ENCODE measurements at regions not wholly inside any gene's neighbourhood (a gene's known extent, or its start where the extent isn't known, plus 50 kb on each side); places are given as distances from the start of the nearest gene placed in this dataset.
A peak's percentile ranks its signal among the peaks of the same experiment; 100 is the strongest.

DNA sequence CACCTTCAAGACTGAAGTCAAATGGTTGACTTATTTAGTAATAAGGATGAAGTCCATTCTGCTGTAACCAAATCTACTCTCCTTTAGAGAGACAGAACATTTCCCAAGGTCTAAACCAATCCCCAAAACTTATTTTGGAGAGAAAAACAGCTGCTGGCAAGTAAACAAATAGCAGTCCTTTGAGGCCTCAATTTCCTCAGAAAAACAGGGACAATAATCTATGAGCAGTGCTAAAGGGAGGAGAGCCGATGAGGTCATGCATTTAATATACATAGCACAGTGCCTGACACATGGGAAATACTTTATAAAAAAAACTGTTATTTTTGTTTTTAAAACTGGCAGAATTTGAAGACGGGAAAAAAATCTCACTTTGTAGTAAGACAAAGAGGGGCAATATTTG, 526.0 kb downstream of the EPM2A start:
- no peak for ATAC-seq
- H3K4me1 ChIP-seq (ENCODE audit: insufficient read depth, low read length) = no peaks in the 10 kb centered on the region
- H3K9me3 ChIP-seq (ENCODE audit: low read length) = no peaks in the 10 kb centered on the region
- FAIRE-seq = no peak
- no peaks in the 10 kb centered on the region for H3K36me3 ChIP-seq (replicated peaks in 1 of 2; ENCODE audit: control insufficient read depth in 1 of 2, insufficient read depth in 2 of 2, low read length in 2 of 2)
- no peak overlapping the region for H3K4me2 ChIP-seq (ENCODE audit: low read depth, low read length)
- DNase-seq (ENCODE audit: low spot score) = no peak
- H3K4me3 ChIP-seq (replicated peaks in 1 of 3; ENCODE audit: insufficient read depth in 1 of 3, low read depth in 2 of 3, low read length in 3 of 3) = no peak overlapping the region
- intact Hi-C loops (cut with micrococcal nuclease; ENCODE audit: unreplicated experiment) (no loop called here), in situ Hi-C loops (cut with HindIII; ENCODE audit: extremely low pct_ligation_motif_present, low pct_unique_long_range_greater_than_20kb) (loop anchor here (25.0 kb wide), 1 partner anchor 1097 kb away; no protein-coding TSS in a partner anchor)
- no peak overlapping the region for H3K27ac ChIP-seq (ENCODE audit: extremely low read length, insufficient read depth, low read length)
- 30% methylated on average over 2 of the region's 2 CpGs for WGBS (ENCODE audit: low lambda C conversion rate)
- BruUV-seq (replicated peaks) = no TSS peak
- peaks cover 0 to 8% of the 10 kb centered on the region in 2 experiments; a peak in 1 of 5 replicates for H3K27me3 ChIP-seq (ENCODE audit: control insufficient read depth in 1 of 2, insufficient read depth in 2 of 2, low read length in 2 of 2)
- H2AFZ ChIP-seq (ENCODE audit: low read length) = no peak overlapping the region
- no peaks in the 10 kb centered on the region for H3K79me2 ChIP-seq (ENCODE audit: insufficient read depth, low read length)
- no peak overlapping the region for H3K9ac ChIP-seq (ENCODE audit: insufficient read depth, low read depth, low read length)
- no peaks in the 10 kb centered on the region for H4K20me1 ChIP-seq (ENCODE audit: insufficient read depth, low read length)
- ChIA-PET CTCF (ENCODE audit: low intra/inter-chr PET ratio, low total read pairs) (no interaction called here), POLR2A (no interaction called here)
- TF ChIP-seq FOSL1 (CRISPR knock-in tag; IDR thresholded peaks at IDR 0.05; ENCODE audit: borderline replicate concordance) = no peak
- TF ChIP-seq NR2F1 (CRISPR knock-in tag; IDR thresholded peaks at IDR 0.05) = no peak
- no peak for TF ChIP-seq ZNF251 (CRISPR knock-in tag; IDR thresholded peaks at IDR 0.05)
- TF ChIP-seq, protein P1, sequence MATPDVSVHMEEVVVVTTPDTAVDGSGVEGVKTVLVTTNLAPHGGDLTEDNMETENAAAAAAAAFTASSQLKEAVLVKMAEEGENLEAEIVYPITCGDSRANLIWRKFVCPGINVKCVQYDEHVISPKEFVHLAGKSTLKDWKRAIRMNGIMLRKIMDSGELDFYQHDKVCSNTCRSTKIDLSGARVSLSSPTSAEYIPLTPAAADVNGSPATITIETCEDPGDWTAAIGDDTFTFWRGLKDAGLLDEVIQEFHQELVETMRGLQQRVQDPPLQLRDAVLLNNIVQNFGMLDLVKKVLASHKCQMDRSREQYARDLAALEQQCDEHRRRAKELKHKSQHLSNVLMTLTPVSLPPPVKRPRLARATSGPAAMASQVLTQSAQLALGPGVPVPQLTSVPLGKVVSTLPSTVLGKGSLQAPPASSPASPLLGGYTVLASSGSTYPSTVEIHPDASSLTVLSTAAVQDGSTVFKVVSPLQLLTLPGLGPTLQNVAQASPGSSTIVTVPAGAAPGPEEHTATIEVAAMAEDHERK (CRISPR knock-in tag; IDR thresholded peaks at IDR 0.05; ENCODE audit: low read depth) = no peak
- peak; percentile 76 for TF ChIP-seq ATF7 (IDR thresholded peaks at IDR 0.05)
- TF ChIP-seq ATF7 (CRISPR knock-in tag; IDR thresholded peaks at IDR 0.05) = no peak
- TF ChIP-seq SMAD1 (CRISPR knock-in tag; IDR thresholded peaks at IDR 0.05; ENCODE audit: borderline replicate concordance, low read depth) = no peak
- no peak for TF ChIP-seq NCOA2 (CRISPR knock-in tag; IDR thresholded peaks at IDR 0.05)

DNA sequence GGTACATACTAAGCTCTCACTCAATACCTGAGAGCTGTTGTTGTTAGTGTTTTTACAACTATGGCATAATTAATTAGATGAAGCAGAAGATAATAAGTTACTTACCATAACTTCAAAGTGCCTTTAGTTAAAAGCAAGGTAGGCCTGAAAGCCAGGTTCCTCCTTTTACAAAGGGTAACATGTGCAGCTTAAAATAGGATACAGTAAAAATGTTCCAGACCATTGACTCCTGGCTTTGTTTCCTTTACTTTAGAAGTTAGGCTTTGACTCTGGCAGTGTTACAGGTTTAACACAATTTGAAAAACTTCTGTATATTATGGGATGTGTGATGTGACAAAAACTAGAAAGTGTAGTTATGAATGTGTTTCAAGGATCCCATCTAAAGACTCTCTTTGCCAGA, 522.5 kb downstream of the EPM2A start:
- Histone ChIP-seq H3K27me3 (ENCODE audit: control insufficient read depth in 1 of 2, insufficient read depth in 2 of 2, low read length in 2 of 2) (no peaks in the 10 kb centered on the region), H3K9me3 (ENCODE audit: low read length) (no peaks in the 10 kb centered on the region), H3K4me3 (replicated peaks in 1 of 3; ENCODE audit: insufficient read depth in 1 of 3, low read depth in 2 of 3, low read length in 3 of 3) (no peak overlapping the region), H3K79me2 (ENCODE audit: insufficient read depth, low read length) (no peaks in the 10 kb centered on the region), H3K4me1 (ENCODE audit: insufficient read depth, low read length) (no peaks in the 10 kb centered on the region), H3K36me3 (replicated peaks in 1 of 2; ENCODE audit: control insufficient read depth in 1 of 2, insufficient read depth in 2 of 2, low read length in 2 of 2) (no peaks in the 10 kb centered on the region), H3K4me2 (ENCODE audit: low read depth, low read length) (no peak overlapping the region), H2AFZ (ENCODE audit: low read length) (no peak overlapping the region), H3K27ac (ENCODE audit: extremely low read length, insufficient read depth, low read length) (no peak overlapping the region), H4K20me1 (ENCODE audit: insufficient read depth, low read length) (no peaks in the 10 kb centered on the region), H3K9ac (ENCODE audit: insufficient read depth, low read depth, low read length) (no peak overlapping the region)
- POLR2A ChIA-PET = no interaction called here
- DNase-seq (ENCODE audit: low spot score) (no peak), FAIRE-seq (no peak), ATAC-seq (no peak)
- CTCF ChIA-PET (ENCODE audit: low intra/inter-chr PET ratio, low total read pairs) = no interaction called here
- TF ChIP-seq GZF1 (CRISPR knock-in tag; IDR thresholded peaks at IDR 0.05) = no peak
- BruUV-seq (replicated peaks) = no TSS peak
- intact Hi-C loops (cut with micrococcal nuclease; ENCODE audit: unreplicated experiment) = loop anchor here (5.0 kb wide), 2 partner anchors 104 to 1106 kb away; no protein-coding TSS in a partner anchor
- in situ Hi-C loops (cut with HindIII; ENCODE audit: extremely low pct_ligation_motif_present, low pct_unique_long_range_greater_than_20kb) = loop anchor here (10.0 to 25.0 kb wide), 2 partner anchors 628 to 1101 kb away; no protein-coding TSS in a partner anchor

Measured in HepG2 (cell line).